Motor neuron (in vitro differentiated cells): ENCODE measurements at regions not wholly inside any gene's neighbourhood (a gene's known extent, or its start where the extent isn't known, plus 50 kb on each side); places are given as distances from the start of the nearest gene placed in this dataset.
A peak's percentile ranks its signal among the peaks of the same experiment; 100 is the strongest.
"Not testable (repeated sequence)": the region's sequence is repeated elsewhere in the genome, so short reads cannot be mapped to it uniquely, and the experiment has no call there.

Experiments
- ATAC-seq, 8 experiments: fragments of 200-7000 bp; cut with Tn5 transposase; replicated peaks in 6 of 8; 2 replicates each; pipeline ENCODE4 v1.8.0; 2021; ENCODE audit warnings: mild to moderate bottlenecking in 8 of 8, moderate library complexity in 8 of 8
- H3K27ac ChIP-seq, 2 donors: fragments of 250-450 bp; sonication (Bioruptor Pico); 2 replicates each; pipeline ENCODE4 v1.9.0; 2021; ENCODE audit warnings: antibody characterized with exemption in 2 of 2, mild to moderate bottlenecking in 2 of 2, moderate library complexity in 1 of 2
- H3K4me1 ChIP-seq, 2 donors: fragments of 250-450 bp; sonication (Bioruptor Pico); replicated peaks in 1 of 2; 2 replicates each; pipeline ENCODE4 v1.6.1; 2021; ENCODE audit warnings: antibody characterized with exemption in 2 of 2, mild to moderate bottlenecking in 2 of 2, moderate library complexity in 1 of 2
- H3K4me3 ChIP-seq, 5 donors: fragments of 250-450 bp; sonication (Bioruptor Pico); 2 replicates each; pipeline ENCODE4 v1.9.0; 2021; ENCODE audit warnings: antibody characterized with exemption in 5 of 5, mild to moderate bottlenecking in 5 of 5, moderate library complexity in 4 of 5
- WGBS, 10 experiments: fragments of 450-650 bp; shearing (Covaris generic); methylation state at CpG; one replicate each; pipeline ENCODE4 v1.0.0; 2022; 5-methylcytosine and 5-hydroxymethylcytosine counted together
- in situ Hi-C, 9 experiments: fragments of 400-800 bp; cut with MboI; loops; one replicate each; pipeline ENCODE4 v1.15.0; 2021; ENCODE audit warnings: low sequenced_read_pairs in 9 of 9, low pct_unique_long_range_greater_than_20kb in 2 of 9; ENCODE audit not compliant: unreplicated experiment in 9 of 9

DNA sequence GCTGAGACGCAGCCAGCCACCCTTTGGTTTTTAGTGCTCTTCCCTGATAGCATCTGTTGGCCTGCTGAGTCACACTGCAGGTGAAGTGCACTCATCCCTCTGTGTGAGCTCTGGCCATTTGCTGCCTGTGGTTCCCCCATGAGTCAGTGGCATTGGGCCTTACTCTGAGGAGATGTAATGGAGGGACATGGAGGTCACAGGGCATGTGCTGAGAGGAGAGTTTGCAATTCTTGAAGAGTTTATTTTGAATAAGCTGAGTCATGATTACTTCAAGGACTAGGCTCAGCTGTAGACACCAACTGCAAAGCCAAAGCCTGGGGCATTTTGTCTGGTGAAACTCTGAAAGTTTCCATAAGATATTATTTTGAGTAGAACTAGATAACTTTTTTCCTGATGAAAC lies 200.3 kb downstream of the BCL2L11 start:
- H3K4me1 ChIP-seq, H3K27ac ChIP-seq, in situ Hi-C loops, H3K4me3 ChIP-seq: not testable (repeated sequence)
- peak; percentile 91 to 99 (median 94) for ATAC-seq
- no CpG with 5 or more reads among the region's 1 CpG for WGBS, 10 experiments

DNA sequence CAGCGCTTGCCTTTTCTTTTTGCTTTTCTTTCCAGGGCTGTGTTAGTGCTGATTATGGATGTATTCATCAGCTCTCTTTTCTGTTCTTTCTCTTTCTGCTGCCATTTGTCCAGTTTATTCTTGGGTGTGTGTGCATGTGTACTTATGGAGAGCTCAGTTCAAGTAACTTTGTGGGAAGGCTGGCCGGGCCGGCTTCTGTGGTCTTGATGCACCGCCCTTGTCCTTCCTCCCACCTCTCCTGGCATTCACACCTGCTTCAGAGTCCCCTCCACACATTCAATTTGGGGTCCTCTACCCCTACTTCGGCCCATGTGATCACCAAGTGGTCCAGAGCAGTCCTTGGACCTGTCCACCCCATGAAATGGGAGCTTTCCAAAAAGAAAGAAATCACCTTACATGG lies 202.7 kb downstream of the BCL2L11 start:
- no CpG with 5 or more reads among the region's 5 CpGs for WGBS, 10 experiments
- H3K4me3 ChIP-seq, H3K27ac ChIP-seq, ATAC-seq, in situ Hi-C loops, H3K4me1 ChIP-seq: not testable (repeated sequence)

DNA sequence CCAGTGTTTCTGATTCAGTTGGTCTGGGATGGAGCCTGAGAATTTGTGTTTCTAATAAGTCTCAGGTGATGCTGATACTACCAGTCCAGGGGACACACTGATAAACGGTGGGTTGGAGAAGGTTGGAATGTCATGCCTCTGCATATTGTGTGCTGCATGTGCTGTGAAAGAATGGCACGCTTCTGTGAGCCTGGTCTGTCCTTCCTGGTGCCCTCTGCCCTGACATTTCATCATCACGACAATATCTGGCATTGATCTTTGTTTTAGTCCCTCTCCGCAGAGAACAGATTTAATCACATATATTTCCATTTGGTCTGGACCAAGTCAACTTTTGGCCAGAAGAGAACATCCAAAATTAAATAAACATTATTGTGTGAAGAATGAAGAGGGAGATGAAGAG lies 207.0 kb downstream of the BCL2L11 start:
- H3K4me3 ChIP-seq, H3K4me1 ChIP-seq, in situ Hi-C loops, H3K27ac ChIP-seq, ATAC-seq: not testable (repeated sequence)
- WGBS, 10 experiments: no CpG with 5 or more reads among the region's 4 CpGs

DNA sequence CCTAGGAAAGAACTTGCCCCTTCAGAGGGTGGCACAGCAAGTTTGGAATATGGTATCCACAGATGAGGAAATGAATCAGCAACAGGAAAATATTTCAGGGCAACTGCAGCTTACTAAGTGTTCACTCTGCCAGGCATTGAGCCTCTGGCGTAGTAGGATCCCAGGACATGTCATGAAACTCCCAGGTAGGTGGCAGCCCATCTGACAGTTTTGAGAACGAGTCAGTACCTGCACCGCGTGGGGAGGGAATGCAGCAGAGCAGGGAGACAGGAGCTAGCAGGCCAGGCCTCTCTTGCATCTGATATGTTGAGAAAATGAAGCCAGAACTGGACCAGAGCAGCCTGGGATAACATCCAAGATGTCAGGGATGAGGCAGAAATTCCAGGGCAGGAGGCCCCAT lies 208.6 kb downstream of the BCL2L11 start:
- ATAC-seq, H3K4me1 ChIP-seq, H3K27ac ChIP-seq, in situ Hi-C loops, H3K4me3 ChIP-seq: not testable (repeated sequence)
- WGBS, 10 experiments: no CpG with 5 or more reads among the region's 4 CpGs

DNA sequence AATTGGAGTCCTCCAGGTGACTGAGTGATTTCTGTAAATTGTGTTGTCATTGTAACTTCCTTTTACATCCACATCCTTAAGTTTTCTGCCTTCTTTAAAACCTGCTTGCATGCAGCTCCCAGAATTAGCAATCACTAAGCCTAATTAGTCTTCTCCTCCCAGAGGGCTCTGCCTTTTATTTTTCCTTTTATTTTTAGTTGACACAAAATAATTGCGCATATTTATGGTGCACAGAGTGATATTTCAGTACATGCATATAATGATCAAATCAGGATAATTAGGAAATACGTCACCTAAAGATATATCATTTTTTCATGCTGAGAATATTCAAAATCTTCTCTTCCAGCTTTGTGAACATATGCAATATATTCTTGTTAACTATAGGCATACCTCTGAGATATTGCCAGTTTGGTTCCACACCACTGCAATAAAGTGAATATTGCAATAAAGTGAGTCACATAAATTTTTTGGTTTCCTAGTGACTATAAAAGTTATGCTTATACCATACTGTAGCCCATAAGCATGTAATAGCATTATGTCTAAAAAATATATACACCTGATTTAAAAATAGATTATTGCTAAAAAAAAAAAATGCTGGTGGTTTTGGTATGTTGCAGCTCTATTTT lies 210.5 kb downstream of the BCL2L11 start:
- H3K27ac ChIP-seq, H3K4me1 ChIP-seq, H3K4me3 ChIP-seq, in situ Hi-C loops: not testable (repeated sequence)
- WGBS, 10 experiments: no CpG with 5 or more reads among the region's 2 CpGs
- peak in 4 of 8 experiments; percentile 37 to 91 (median 73) for ATAC-seq

DNA sequence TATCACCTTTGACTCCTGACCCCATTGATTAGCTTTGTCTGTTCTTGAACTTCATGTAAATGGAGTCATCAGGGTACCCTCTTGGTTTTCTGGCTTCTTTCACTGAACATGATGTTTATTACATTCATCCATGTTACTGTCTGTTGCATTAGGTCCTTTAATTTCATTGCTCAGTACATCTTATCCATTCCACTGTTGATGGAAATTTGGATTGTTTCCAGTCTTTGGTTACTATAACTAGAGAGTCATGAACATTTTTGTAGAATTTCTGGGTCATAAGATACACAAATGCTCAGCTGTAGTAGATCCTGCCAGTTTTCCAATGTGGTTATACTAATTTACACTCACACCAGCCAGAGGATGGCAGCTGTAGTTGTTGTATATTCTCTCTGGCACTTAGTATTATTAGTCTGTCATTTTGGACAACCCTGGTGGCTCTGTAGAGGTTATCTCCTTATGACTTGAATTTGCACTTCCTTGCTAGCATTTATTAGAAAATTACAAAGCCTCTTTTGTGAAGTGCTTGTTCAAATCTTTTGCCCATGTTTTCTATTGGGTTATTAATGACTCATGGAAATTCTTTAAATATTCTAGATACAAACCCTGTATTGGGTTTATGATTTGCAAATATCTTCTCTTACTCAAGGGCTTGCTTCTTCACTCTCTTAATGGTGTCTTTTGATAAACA lies 214.7 kb downstream of the BCL2L11 start:
- H3K4me1 ChIP-seq, H3K4me3 ChIP-seq, H3K27ac ChIP-seq, in situ Hi-C loops, ATAC-seq: not testable (repeated sequence)

DNA sequence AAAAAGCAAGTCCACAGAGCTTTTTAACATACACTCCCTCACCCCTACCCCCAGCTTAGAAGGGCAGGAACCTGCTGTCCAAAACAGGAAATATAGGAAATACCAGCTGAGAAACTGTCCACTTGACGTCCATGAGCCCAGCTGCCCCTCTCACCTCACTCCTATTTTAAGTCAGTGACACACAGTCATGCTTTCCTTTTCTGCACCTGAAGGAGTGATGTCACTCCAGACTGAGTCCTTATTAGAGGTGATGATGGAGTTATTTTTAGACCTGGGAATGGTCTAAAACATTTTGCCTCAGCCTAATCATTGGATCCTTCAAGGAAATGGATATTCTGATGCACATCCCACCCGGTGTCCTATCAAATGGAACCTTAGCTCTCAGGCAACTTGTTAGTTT lies 217.8 kb downstream of the BCL2L11 start:
- ATAC-seq: peak in 3 of 8 experiments; percentile 17 to 73 (median 55)
- in situ Hi-C loops, H3K4me1 ChIP-seq, H3K4me3 ChIP-seq, H3K27ac ChIP-seq: not testable (repeated sequence)
- no CpG with 5 or more reads among the region's 2 CpGs for WGBS, 10 experiments

DNA sequence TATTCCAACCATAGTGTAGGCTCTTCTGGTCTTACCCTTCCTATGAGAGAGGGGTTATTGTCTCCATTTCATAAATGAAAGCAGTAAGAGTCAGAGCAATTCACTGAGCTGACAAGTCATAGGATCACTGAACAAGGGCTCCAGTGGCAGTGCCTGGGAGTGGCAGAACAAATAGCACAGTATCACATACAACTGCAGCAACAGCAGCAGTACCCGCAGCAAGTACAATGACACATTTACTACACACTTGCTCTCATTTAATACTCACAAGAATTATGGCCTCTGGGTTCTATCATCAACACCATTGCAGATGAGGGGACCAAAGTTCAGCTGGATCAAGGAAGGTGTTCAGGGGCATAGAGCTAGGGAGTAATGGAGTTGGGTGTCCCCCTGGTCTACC lies 218.8 kb downstream of the BCL2L11 start:
- ATAC-seq, H3K4me3 ChIP-seq, H3K4me1 ChIP-seq, in situ Hi-C loops, H3K27ac ChIP-seq: not testable (repeated sequence)
- WGBS, 10 experiments: no CpG with 5 or more reads among the region's 1 CpG

DNA sequence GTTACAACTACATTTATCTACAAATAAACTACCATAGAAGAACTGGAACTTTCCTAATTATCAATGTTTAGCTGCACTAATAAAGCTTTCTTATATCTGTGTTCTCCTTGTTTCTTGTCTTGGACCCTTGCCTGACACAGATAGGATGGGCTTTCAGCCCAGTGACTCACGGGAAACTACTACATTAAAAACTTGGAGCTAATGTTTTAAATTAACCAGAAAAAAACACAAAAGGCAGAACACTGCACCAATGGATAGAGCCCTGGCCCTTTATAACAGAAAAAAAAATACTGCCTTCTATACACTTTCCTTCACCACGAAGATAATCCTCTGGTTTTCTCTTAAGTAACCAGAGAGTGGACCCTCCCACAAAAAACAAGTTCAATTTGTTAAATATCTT lies 223.9 kb downstream of the BCL2L11 start:
- H3K27ac ChIP-seq, H3K4me3 ChIP-seq, H3K4me1 ChIP-seq, in situ Hi-C loops, ATAC-seq: not testable (repeated sequence)
- no CpG with 5 or more reads among the region's 2 CpGs for WGBS, 10 experiments

DNA sequence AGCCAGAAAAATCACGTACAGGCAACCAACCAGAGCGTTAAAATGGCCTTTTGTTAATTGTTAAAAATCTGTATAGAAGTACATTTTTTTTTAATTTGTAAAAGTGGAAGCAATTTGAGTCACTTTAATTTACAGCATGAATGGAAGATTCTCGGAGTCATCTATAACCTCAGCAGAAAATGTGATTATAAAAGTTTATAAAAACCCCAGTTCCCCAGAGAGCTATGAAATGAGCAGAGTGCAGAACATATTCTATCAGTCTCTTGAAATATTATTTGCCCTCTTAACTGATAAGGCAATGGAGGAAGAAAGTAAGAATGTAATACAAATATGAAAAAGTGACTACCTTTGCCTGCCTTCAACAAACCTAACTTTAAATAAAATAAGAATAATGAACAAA lies 224.7 kb downstream of the BCL2L11 start:
- in situ Hi-C loops, H3K4me3 ChIP-seq, H3K27ac ChIP-seq, H3K4me1 ChIP-seq, ATAC-seq: not testable (repeated sequence)
- no CpG with 5 or more reads among the region's 3 CpGs for WGBS, 10 experiments

DNA sequence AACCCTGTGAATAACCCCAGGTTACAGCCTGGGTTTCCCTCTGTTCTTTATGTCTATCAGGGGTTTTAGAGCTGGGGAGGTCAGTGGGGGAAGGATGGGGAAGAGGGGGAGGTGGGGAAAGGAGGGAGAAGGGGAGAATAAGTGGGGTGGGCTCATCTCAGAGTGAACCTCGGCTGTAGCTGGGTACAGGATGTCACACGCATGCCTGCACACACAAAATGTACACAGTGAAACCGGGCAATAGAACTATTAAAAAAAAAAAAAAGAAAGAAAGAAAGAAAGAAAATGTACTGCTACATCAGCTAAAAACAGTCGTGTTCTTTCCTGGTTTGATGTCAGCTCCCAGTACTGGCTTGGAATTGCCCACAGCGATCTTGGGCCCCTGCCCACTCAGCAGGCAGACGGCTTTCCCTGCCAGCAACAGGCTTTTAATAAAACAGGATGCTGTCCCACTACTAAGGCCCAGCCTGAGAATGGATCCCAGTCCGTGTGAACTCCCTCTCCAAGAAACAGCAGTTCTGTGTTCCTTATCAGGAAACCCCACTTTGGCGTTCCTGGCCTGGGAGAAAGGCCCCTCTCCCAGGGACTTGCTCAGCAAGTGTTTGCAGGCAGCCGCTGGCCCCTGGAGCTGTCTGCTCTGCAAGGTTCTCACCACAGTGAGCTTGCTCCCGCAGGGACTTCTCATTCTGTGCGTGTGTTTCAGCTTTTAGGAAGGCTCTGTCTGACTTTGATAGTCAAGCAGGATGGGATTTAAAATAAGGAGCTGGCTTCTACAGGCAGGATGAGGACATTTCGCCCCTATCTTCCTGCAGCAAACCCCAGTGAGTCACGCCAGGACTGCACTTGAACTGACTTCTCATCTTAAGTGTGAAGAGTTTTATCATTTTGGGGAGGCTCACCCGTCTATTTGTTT lies 225.6 kb downstream of the BCL2L11 start:
- in situ Hi-C loops, H3K4me3 ChIP-seq, H3K4me1 ChIP-seq, H3K27ac ChIP-seq: not testable (repeated sequence)
- no CpG with 5 or more reads among the region's 14 CpGs for WGBS, 10 experiments
- ATAC-seq: peak; percentile 36 to 86 (median 58)

DNA sequence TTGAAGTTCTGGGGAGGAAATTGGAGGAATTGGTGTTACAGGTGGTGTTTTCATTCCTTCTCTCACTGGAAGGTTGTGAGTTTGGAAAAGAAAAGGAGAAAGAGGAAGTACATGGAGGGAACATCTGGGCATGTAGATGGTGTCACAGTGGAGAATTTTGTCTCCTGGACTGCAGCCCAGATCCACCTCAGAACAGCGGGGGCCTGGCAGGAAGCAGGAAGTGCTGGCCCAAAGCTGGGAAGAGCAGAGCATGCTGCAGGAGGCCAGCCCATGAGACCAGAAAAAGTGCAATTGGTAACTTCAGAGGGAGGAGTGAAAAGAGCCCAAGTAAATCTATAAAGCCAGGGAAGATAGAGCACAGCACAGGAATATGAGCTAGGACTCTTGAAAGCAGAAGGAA lies 227.0 kb downstream of the BCL2L11 start:
- H3K4me1 ChIP-seq, in situ Hi-C loops, H3K4me3 ChIP-seq, H3K27ac ChIP-seq: not testable (repeated sequence)
- ATAC-seq: peak in 2 of 8 experiments; percentile 63 to 67
- whole genome bisulfite sequencing, 10 experiments: no CpG with 5 or more reads among the region's 1 CpG

DNA sequence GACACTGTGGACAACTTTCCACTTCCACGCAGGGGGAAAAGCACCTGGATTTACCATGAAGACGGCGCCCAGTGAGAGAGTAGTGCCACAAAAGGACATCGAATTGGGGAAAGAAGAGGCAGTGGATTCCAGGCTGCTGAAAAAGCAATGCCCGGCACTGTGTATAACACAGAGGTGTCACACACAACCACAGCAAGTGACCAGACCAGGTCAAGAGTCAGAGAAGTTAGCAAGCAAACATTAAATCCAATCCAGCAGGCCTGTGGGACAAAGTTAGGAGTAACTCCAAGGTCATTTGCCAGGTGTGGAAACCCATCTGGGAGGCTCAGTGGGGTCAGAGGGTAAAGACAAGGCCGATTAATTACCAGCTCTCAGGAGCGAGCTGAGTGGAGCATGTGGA lies 227.6 kb downstream of the BCL2L11 start:
- H3K4me1 ChIP-seq, H3K27ac ChIP-seq, in situ Hi-C loops, ATAC-seq, H3K4me3 ChIP-seq: not testable (repeated sequence)
- WGBS, 10 experiments: no CpG with 5 or more reads among the region's 7 CpGs
